ENCODE measurements at regions not wholly inside any gene's neighbourhood (a gene's known extent, or its start where the extent isn't known, plus 50 kb on each side); places are given as distances from the start of the nearest gene placed in this dataset.

DNA sequence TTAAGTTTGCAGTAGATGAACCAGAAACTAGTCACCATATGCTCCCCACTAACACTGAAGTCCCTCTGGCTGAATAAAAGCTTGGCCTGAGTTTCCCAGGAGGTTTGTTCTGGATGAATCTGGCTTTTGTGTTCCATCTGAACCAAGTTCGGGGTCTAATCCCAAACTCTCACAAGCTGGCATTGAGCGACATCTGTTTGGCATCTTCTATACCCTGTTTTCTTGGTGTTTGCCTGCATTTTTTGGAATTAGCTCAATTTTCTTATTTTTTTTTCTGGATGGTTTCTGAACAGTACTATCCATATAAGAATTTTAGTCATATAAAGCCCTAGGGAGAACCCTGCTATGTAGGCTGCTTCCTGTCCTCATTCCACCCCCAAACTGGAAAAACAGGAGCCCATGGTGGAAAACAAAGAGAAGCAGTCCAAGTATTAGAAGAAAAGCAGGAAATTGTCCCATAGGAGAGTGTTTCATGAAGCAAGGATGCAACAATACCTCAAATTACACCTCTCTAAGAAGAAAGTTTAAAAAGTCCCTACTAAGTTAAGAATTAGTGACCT, 737.1 kb downstream of the DHX35 start:
- in situ Hi-C loops (cut with MboI; ENCODE audit: low sequenced_read_pairs, unreplicated experiment): no loop called here
- DNase-seq (ENCODE audit: low spot score): no peak
- TF ChIP-seq, protein P1, sequence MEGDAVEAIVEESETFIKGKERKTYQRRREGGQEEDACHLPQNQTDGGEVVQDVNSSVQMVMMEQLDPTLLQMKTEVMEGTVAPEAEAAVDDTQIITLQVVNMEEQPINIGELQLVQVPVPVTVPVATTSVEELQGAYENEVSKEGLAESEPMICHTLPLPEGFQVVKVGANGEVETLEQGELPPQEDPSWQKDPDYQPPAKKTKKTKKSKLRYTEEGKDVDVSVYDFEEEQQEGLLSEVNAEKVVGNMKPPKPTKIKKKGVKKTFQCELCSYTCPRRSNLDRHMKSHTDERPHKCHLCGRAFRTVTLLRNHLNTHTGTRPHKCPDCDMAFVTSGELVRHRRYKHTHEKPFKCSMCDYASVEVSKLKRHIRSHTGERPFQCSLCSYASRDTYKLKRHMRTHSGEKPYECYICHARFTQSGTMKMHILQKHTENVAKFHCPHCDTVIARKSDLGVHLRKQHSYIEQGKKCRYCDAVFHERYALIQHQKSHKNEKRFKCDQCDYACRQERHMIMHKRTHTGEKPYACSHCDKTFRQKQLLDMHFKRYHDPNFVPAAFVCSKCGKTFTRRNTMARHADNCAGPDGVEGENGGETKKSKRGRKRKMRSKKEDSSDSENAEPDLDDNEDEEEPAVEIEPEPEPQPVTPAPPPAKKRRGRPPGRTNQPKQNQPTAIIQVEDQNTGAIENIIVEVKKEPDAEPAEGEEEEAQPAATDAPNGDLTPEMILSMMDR (IDR thresholded peaks at IDR 0.05; ENCODE audit: borderline replicate concordance, control extremely low read depth, extremely low read depth, insufficient read depth, missing control alignments): no peak

DNA sequence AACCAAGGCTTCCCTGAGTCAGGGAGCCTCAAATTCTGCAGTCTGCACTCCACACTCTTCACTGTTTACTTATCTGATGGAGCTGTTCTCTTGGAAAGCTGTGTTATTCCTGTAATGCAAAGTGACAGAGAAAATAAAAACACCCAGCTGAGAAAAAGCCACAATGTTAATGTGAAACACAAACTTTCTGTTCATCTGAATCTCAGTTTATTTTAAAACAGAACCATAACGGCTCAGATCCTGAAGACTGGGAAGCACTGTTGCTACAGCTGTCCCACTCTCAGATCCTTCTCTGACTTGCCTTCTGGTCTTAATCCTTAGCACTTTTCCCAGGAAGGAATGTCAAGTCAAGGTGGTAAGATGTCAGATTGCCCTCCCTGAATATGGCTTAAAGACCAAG, 736.6 kb downstream of the DHX35 start:
- TF ChIP-seq, protein P1 (IDR thresholded peaks at IDR 0.05; ENCODE audit: borderline replicate concordance, control extremely low read depth, extremely low read depth, insufficient read depth, missing control alignments): no peak
- no peak for DNase-seq (ENCODE audit: low spot score)
- in situ Hi-C loops (cut with MboI; ENCODE audit: low sequenced_read_pairs, unreplicated experiment): no loop called here

DNA sequence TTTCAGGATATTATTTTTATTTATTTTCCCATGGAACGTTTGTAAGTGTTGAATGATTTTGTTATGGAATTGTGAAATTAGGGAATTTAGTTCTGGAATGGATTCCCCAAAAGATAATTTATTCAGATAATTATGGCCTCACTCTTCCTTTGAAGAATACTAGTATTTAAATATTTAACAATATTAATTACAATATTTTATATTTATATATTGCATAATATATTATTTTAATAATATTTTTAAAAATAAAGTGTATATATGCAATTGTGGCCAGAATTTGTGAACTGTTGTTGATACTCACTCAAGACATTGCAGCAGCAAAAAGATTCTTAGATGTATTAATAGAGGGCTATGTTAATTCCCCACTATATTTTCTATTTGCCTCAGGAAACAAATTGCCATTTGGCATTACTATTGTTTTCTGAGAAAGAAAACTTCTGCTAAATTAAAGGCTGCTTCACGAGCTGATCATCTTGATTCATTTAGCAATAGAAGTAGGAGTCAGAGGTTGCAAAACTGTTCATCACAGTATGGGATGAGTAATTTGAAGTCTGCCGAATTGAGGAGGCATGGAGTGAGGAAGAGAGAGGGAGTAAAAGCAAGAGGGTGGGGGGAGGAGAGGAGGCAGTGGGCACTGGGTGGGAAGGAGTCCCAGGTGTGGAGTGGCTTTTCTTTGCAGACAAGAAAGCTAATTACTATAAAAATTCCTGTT, 729.2 kb downstream of the DHX35 start:
- in situ Hi-C loops (cut with MboI; ENCODE audit: low sequenced_read_pairs, unreplicated experiment): no loop called here
- DNase-seq (ENCODE audit: low spot score): no peak
- TF ChIP-seq, protein P1 (IDR thresholded peaks at IDR 0.05; ENCODE audit: borderline replicate concordance, control extremely low read depth, extremely low read depth, insufficient read depth, missing control alignments): no peak

DNA sequence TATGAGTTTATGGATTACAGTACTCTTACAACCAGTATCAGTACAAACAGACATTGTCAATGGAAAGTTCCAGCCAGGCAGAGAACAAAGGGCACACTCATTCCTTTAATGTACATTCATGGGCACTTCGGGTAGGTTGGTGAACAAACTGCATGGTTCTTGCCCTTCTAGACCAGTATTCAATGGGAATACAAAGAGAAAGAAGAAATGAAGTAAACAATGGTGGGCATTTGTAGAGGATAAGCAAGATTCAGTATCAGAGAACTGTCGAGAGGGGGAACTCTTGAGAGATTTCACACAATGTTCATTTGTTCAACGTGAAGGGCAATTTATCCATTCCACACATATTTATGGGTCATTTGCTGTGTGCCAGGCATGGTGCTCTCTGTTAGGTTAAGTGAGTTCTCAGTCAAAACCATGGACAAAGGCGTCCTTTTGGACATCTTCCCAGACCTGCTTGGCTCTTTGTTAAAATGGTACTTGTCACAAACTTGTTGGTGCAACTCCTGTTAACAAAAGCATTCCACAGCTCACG, 714.8 kb downstream of the DHX35 start:
- TF ChIP-seq, protein P1 (IDR thresholded peaks at IDR 0.05; ENCODE audit: borderline replicate concordance, control extremely low read depth, extremely low read depth, insufficient read depth, missing control alignments): peak; percentile 32
- in situ Hi-C loops (cut with MboI; ENCODE audit: low sequenced_read_pairs, unreplicated experiment): no loop called here
- DNase-seq (ENCODE audit: low spot score): no peak

DNA sequence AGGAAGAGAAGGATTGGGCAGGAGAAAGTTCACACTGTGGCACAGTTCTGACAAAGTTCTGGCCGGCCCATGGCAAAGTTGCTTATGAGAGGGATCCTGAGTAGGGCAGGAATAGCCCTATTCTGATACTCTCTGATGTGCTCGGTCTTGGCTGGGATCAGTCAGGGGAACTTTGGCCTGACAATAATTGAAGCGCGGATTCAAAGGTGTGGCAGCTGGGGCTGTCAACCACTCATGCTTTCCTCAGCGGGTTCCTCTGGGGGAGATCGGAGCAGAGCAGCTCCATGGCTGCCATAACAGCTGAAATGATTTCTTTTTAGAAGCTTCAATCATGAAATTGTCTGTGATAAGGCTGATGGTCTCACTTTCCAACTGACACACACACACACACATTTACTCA, 714.1 kb downstream of the DHX35 start:
- TF ChIP-seq, protein P1 (IDR thresholded peaks at IDR 0.05; ENCODE audit: borderline replicate concordance, control extremely low read depth, extremely low read depth, insufficient read depth, missing control alignments): no peak
- no peak for DNase-seq (ENCODE audit: low spot score)
- in situ Hi-C loops (cut with MboI; ENCODE audit: low sequenced_read_pairs, unreplicated experiment): no loop called here

DNA sequence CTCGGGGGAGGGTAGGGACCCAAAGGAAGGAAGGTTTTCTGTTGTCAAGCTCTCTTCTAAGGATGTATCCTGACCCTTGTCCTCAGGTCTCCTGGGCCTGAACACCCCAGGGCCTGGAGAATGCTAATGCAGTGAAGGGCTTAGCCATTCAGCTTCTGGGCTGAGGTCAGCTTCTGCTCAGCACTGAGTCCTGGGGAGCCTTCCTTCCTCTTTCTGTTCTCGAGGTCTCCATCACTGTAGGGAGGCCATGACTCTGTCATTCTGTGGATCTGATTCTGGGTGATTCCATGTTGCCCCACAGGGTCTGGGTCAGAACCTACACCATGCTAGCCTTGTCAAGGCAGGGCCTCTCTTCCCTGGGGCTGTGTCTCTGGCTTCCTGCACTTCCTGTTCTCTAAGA, 712.7 kb downstream of the DHX35 start:
- in situ Hi-C loops (cut with MboI; ENCODE audit: low sequenced_read_pairs, unreplicated experiment): no loop called here
- TF ChIP-seq, protein P1 (IDR thresholded peaks at IDR 0.05; ENCODE audit: borderline replicate concordance, control extremely low read depth, extremely low read depth, insufficient read depth, missing control alignments): no peak

More for the DNA sequence above, 712.7 kb downstream of the DHX35 start:
- no peak for DNase-seq (ENCODE audit: low spot score)
